ENCODE measurements at regions not wholly inside any gene's neighbourhood (a gene's known extent, or its start where the extent isn't known, plus 50 kb on each side); places are given as distances from the start of the nearest gene placed in this dataset.

GRCh38 chr11:104433751-104434150 lies 269.8 kb upstream of the PDGFD start:
- DNase-seq (ENCODE audit: low read depth) = no peak

- no peak for DNase-seq (ENCODE audit: low read depth)
Observed at GRCh38 chr11:104432981-104433380, 269.0 kb upstream of the PDGFD start.

GRCh38 chr11:104432526-104432925 lies 268.6 kb upstream of the PDGFD start:
- no peak for DNase-seq (ENCODE audit: low read depth)

DNA sequence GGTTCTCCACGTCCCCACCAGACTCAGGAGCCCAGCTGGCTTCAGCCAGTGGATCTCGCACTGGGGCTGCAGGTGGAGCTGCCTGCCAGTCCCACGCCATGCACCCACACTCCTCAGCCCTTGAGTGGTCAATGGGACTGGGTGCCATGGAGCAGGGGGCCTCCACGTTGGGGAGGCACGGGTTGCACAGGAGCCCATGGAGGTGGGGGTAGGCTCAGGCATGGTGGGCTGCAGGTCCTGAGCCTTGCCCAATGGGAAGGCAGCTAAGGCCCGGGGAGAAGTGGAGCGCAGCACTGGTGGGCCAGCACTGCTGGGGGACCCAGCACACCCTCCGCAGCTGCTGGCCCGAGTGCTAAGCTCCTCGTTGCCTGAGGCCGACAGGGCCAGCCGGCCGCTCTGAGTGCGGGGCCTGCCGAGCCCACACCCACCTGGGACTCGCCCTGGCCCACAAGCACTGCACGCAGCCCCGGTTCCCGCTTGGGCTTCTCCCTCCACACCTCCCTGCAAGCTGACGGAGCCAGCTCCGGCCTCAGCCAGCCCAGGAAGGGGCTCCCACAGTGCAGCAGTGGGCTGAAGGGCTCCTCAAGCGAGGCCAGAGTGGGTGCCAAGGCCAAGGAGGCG lies 258.5 kb upstream of the PDGFD start:
- no peak for DNase-seq (ENCODE audit: low read depth)

GRCh38 chr11:104410336-104410735 lies 246.4 kb upstream of the PDGFD start:
- DNase-seq (ENCODE audit: low read depth) = no peak

DNA sequence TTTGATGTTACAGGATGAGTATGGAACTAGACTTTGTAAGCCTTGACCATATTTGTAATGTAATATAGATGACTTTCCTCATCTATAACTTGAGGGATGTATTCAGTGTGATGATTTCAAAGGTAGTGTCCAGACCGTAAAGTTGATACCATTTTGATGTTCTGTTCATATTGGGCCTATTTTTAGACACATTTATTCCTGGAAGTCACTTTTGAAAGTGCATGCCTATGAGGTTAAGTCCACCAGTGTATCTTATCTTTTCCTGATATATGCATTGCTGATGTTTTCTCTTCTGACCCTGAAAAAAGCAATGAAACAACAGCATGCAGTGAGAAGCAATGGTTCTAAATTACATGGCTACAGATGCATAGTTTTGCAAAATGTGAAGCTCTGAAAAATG lies 244.7 kb upstream of the PDGFD start:
- DNase-seq (ENCODE audit: low read depth) = no peak

DNA sequence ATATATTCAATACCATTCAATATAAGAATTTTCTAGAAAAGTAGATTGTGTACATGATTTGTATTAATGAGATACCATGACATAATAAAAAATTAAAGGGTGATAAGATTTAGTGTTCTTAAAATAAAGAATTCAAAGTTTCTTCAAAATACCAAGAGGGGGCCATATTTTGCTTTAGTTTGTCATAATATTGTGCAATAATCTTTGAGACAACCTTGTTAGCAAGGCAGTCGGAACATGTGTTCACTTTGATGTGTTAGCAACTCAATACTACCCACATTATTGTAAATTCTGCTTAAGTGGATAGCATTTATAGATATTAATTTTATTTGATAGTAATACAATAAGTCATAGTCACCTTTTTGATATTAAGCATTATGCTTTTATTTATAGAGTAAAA lies 241.3 kb upstream of the PDGFD start:
- DNase-seq (ENCODE audit: low read depth) = no peak

DNA sequence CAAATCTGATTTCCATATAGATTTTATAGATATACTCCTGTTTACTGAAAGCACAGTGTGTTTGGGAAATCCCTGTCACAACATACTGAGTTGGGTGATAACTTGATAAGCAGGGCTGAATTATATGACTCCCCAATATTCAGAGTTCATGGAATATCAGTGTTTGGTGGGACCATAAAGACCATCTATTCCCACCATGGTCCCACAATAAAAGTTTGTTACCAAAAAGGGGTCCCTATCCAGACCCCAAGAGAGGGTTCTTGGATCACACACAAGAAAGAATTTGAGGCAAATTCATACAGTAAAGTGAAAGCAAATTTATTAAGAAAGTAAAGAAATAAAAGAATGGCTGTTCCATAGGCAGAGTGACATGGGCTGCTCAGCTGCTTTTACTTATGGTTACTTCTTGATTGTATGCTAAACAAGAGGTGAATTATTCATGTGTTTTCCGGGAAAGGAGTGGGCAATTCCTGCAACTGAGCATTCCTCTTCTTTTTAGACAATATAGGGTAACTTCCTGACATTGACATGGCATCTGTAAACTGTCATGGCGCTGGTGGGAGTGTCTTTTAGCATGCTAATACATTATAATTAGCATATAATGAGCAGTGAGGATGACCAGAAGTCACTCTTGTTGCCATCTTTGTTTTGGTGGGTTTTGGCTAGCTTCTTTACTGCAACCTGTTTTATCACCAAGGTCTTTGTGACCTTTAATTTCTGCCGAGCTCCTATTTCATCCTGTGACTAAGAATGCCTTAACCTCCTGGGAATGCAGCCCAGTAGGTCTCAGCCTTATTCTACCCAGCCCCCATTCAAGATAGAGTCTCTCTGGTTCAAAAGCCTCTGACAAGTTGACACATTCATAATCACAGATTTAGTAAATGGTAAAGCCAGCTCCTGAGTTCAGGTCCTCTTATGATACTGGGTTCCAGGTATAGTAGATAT lies 240.6 kb upstream of the PDGFD start:
- no peak for DNase-seq (ENCODE audit: low read depth)

DNA sequence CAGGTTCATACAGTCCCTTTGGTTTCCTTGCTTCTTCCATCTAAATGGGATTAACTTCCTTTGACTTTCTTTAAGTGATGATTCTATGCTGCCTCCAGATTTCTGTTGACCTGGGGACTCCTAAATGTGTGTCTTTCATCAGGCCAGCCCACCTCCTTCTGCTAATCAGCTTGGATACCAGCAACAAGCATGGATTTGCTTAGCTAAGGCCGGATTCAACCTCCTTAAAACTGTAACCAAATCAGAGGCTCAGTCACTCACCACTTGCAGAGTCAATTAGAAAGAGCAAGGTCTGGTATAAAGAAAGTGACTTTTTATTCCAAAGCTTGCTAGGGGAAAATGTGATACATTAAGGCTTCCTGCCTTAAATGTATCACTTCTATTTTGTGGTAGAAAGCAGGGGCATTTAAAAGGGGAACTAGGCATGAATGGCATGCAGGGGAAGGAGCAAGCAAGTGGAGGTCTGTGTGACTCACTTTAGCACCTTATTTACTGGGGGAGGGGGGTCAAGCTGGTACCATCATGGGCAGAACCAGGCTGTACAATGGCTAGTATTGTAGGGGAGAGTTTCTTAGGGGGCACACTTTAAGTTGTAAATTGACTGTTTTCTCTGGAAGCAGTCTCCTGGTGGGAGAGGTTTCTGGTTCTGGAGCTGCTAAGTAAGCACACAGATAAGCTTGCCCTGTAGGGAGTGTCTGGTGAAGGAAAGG lies 239.0 kb upstream of the PDGFD start:
- DNase-seq (ENCODE audit: low read depth) = no peak

- DNase-seq (ENCODE audit: low read depth) = no peak
Observed at GRCh38 chr11:104394508-104394907, 230.6 kb upstream of the PDGFD start.

DNA sequence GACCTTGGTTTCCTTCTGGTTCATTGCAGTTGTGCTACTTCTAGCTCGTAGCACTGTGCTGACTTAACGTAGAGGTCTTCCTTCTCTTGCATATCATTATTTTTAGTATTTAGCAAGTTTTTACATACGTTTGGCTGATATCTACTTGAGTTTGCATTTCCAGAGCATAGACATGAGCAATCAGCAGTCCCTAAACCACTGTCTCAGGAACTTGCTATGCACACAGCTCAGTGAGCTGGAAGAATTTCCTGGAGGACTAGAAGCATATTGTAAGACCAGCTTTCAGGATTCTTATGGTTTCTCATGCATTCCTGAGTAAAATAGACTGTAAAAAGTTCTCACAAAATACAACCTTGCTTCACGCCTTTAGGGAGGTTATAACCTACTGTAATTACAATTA lies 226.7 kb upstream of the PDGFD start:
- DNase-seq (ENCODE audit: low read depth) = no peak

GRCh38 chr11:104385884-104386283 lies 221.9 kb upstream of the PDGFD start:
- no peak for DNase-seq (ENCODE audit: low read depth)

GRCh38 chr11:104380358-104380757 lies 216.4 kb upstream of the PDGFD start:
- DNase-seq (ENCODE audit: low read depth) = no peak

GRCh38 chr11:104372111-104372510 lies 208.2 kb upstream of the PDGFD start:
- DNase-seq (ENCODE audit: low read depth) = peak; percentile 2

GRCh38 chr11:104370478-104370877 lies 206.5 kb upstream of the PDGFD start:
- no peak for DNase-seq (ENCODE audit: low read depth)

DNA sequence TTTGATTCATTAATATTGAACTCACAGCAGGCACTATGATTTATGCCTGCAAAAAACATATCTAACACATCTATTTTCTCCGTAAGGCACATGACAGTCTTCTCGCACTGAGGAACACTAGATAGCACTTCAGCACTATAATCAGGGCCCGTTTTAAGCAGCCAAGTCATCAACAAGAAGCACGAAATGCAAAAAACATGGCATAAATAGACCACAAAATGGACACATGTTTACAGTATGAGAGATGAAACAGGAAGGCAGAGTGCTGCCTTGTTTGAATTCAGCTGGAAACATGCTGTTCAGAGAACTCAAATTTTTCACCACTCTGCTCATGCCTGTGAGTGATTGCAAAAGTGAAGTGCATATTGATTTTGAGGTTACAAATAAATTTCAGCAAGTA lies 205.8 kb upstream of the PDGFD start:
- no peak for DNase-seq (ENCODE audit: low read depth)

DNA sequence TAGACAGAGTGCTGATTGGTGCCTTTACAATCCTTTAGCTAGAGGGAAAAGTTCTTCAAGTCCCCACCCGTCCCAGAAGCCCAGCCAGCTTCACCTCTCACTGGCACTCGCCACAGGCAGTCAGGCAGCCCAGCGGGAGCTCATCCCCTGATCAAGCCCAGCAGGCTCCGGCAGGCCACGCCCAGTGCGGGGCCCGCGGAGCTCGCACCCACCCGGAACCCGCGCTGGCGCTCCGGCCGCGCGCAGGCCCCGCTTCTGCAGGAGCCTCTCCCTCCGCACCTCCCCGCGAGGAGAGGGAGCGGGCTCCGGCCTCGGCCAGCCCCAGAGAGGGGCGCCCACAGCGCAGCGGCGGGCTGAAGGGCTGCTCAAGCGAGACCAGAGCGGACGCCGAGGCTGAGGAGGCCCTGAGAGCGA lies 202.4 kb upstream of the PDGFD start:
- DNase-seq (ENCODE audit: low read depth) = no peak

- no peak for DNase-seq (ENCODE audit: low read depth)
Observed at GRCh38 chr11:104365676-104366075, 201.7 kb upstream of the PDGFD start.

GRCh38 chr11:104361975-104362374 lies 198.0 kb upstream of the PDGFD start:
- DNase-seq (ENCODE audit: low read depth) = no peak

DNA sequence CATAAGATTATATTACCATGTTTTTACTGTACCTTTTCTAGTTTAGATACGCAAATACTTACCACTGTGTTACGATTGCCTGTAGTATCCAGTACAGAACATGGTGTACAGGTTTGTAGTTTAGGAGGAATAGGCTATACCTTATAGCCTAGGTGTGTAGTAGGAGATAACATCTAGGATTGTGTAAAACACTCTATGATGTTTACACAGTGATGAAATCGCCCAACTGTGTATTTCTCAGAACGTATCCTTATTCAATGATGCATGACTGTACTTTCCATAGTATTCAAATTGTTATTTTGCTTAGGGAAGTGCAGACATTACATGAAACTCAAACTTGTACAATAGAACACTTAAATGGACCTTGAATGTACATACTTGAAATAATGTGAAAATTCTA lies 188.1 kb upstream of the PDGFD start:
- no peak for DNase-seq (ENCODE audit: low read depth)

DNA sequence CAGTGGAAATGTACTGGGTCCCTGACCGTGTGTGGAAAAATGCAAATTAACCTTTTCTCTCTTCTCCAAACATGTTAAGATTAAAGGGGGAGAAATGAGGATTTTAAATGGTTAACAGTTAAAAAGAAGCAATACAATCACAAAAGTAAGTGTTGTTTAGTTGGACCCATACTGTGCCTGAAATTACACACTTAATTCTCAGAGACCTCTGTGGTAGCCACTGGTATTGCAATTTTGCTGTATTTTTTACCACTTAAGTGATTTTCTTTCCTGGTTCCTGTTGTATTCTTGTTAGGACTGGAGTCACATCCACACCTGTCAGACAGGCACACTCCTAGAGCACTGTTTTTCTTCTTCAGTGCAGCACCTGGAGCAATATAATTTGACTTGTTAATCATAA lies 179.6 kb upstream of the PDGFD start:
- DNase-seq (ENCODE audit: low read depth) = no peak

- DNase-seq (ENCODE audit: low read depth) = no peak
Observed at GRCh38 chr11:104340590-104340989, 176.6 kb upstream of the PDGFD start.

GRCh38 chr11:104339380-104339831 lies 175.5 kb upstream of the PDGFD start:
- DNase-seq (ENCODE audit: low read depth) = no peak
